ENCODE measurements at regions not wholly inside any gene's neighbourhood (a gene's known extent, or its start where the extent isn't known, plus 50 kb on each side); places are given as distances from the start of the nearest gene placed in this dataset.
A peak's percentile ranks its signal among the peaks of the same experiment; 100 is the strongest.

DNA sequence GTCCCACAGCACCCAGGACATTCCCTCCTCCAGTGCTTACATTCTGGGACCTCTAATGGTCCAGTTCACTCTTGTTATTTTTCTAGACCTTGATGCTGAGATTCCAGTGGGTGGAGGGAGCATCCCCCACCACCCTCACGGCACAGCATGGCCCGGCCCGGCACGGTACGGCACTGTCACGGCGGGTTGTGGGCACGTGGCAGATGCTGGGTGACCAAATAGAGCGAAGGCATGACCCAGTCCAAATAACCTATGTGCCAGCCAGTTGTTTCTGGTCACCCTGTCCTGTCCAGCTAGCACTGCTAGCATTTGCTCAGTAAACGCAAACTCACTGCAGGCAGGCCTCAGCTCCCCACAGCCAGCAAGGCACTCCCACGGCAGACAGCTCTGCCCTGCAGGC lies 204.7 kb downstream of the ENGASE start:
- WGBS (ENCODE audit: insufficient coverage, low coverage, low lambda C conversion rate, missing lambda C conversion rate): 71% methylated on average over 1 of the region's 11 CpGs
- no peak for TF ChIP-seq POLR2A (IDR thresholded peaks at IDR 0.05)
- TF ChIP-seq, protein P1, sequence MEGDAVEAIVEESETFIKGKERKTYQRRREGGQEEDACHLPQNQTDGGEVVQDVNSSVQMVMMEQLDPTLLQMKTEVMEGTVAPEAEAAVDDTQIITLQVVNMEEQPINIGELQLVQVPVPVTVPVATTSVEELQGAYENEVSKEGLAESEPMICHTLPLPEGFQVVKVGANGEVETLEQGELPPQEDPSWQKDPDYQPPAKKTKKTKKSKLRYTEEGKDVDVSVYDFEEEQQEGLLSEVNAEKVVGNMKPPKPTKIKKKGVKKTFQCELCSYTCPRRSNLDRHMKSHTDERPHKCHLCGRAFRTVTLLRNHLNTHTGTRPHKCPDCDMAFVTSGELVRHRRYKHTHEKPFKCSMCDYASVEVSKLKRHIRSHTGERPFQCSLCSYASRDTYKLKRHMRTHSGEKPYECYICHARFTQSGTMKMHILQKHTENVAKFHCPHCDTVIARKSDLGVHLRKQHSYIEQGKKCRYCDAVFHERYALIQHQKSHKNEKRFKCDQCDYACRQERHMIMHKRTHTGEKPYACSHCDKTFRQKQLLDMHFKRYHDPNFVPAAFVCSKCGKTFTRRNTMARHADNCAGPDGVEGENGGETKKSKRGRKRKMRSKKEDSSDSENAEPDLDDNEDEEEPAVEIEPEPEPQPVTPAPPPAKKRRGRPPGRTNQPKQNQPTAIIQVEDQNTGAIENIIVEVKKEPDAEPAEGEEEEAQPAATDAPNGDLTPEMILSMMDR (IDR thresholded peaks at IDR 0.05): no peak
- no peaks in the 10 kb centered on the region for H3K27me3 ChIP-seq
- peaks cover 0 to 17% (median 1%) of the 10 kb centered on the region in 4 donors for H3K4me1 ChIP-seq
- H3K4me3 ChIP-seq: no peak overlapping the region
- intact Hi-C loops (cut with DNase I): no loop called here
- no peak for ATAC-seq
- no peaks in the 10 kb centered on the region for H3K36me3 ChIP-seq
- no peak for DNase-seq
- no peak overlapping the region for H3K27ac ChIP-seq
- H3K9me3 ChIP-seq: no peaks in the 10 kb centered on the region

DNA sequence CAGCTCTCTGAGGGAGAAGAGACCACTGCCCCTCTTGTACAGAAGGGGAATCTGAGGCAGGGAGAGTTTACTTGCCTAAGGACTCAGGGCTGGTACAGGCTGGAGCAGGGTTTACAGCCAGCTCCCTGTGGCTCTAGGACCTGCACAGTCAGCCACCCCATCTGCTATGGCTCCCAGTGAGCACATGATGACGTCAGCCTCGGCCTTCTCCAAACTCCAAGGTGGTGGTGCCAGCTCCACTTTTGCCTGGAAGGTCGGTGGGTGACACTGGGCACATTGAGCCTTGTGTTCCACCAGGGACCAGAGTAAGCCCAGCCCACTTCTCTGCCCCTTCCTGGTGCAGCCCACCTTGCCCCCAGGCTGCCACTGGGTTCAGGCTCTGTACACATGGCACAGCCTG lies 202.2 kb downstream of the ENGASE start:
- intact Hi-C loops (cut with DNase I): no loop called here
- no peak overlapping the region for H3K4me3 ChIP-seq
- no CpG with 5 or more reads among the region's 3 CpGs for WGBS (ENCODE audit: insufficient coverage, low coverage, low lambda C conversion rate, missing lambda C conversion rate)
- H3K27me3 ChIP-seq: no peaks in the 10 kb centered on the region
- no peak for TF ChIP-seq POLR2A (IDR thresholded peaks at IDR 0.05)
- TF ChIP-seq, protein P1 (IDR thresholded peaks at IDR 0.05): no peak
- no peaks in the 10 kb centered on the region for H3K36me3 ChIP-seq
- ATAC-seq (no peak), DNase-seq (no peak)
- peaks cover 0 to 9% (median 0%) of the 10 kb centered on the region in 4 donors for H3K4me1 ChIP-seq
- H3K9me3 ChIP-seq: no peaks in the 10 kb centered on the region
- no peak overlapping the region for H3K27ac ChIP-seq

DNA sequence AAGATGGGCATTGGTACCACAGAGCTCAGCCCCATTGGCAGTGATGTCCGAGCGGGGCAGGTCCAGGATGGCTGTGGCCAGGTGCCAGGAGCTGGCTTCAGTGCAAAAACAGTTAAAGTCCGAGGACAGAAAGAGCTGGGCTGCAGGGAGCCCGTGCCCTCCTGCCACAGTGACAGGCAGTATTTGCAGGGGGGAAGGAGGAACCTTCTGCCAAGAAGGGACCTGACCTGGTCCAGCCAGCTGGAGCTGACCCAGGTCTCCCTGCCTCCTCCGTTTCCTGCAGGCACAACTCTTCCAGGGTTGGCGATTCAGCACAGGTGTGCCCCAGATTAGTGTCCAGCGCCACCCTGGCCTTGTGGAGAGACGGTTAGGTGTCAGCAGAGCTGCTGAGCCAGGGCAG lies 199.0 kb downstream of the ENGASE start:
- DNase-seq: peak in 2 of 3 donors; percentile 43 to 53
- WGBS (ENCODE audit: insufficient coverage, low coverage, low lambda C conversion rate, missing lambda C conversion rate): 0% methylated on average over 1 of the region's 8 CpGs
- intact Hi-C loops (cut with DNase I): no loop called here

DNA sequence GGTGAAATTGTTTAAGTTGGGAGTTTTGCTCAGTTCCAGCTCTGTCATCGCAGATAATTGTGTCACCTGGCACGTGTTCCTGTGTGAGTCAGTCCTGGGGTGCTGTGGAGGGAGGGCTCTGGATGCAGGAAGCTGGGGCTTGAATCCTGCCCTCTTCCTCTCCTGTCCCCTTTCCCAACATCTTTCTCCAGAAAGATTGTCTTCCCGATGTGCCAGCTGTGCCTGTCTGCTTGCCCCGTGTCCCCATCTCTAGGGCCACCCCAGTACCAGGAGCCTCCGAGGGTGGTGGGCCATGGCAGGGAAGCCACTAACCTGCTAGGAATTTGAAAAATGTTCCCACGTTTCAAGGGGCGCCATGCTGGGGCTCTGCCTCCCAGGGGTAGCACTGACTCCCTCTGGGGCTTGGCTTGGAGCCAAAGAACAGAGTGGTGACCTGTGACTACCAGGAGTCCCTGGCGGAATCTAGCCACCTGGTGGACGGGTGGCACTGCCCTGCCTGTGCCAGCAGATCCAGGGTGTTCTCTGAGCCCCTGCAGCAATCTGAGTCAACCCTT lies 198.1 kb downstream of the ENGASE start:
- H3K27ac ChIP-seq: no peak overlapping the region
- DNase-seq (peak in 2 of 3 donors; percentile 38 to 57), ATAC-seq (peak in 3 of 4 donors; percentile 29 to 71 (median 38))
- no peaks in the 10 kb centered on the region for H3K4me1 ChIP-seq
- intact Hi-C loops (cut with DNase I): no loop called here
- WGBS (ENCODE audit: insufficient coverage, low coverage, low lambda C conversion rate, missing lambda C conversion rate): 60% methylated on average over 1 of the region's 9 CpGs
- no peaks in the 10 kb centered on the region for H3K9me3 ChIP-seq
- TF ChIP-seq, protein P1 (IDR thresholded peaks at IDR 0.05): no peak
- TF ChIP-seq POLR2A (IDR thresholded peaks at IDR 0.05): no peak
- no peak overlapping the region for H3K4me3 ChIP-seq
- no peaks in the 10 kb centered on the region for H3K36me3 ChIP-seq
- H3K27me3 ChIP-seq: no peaks in the 10 kb centered on the region

More for the DNA sequence above, 199.0 kb downstream of the ENGASE start:
- no peaks in the 10 kb centered on the region for H3K36me3 ChIP-seq
- no peaks in the 10 kb centered on the region for H3K9me3 ChIP-seq
- H3K27me3 ChIP-seq: no peaks in the 10 kb centered on the region
- no peak for TF ChIP-seq POLR2A (IDR thresholded peaks at IDR 0.05)
- TF ChIP-seq, protein P1 (IDR thresholded peaks at IDR 0.05): no peak
- ATAC-seq: peak; percentile 20 to 67 (median 44)
- no peaks in the 10 kb centered on the region for H3K4me1 ChIP-seq
- H3K4me3 ChIP-seq: no peak overlapping the region
- no peak overlapping the region for H3K27ac ChIP-seq
